SHP77 (cell line): ENCODE measurements at regions not wholly inside any gene's neighbourhood (a gene's known extent, or its start where the extent isn't known, plus 50 kb on each side); places are given as distances from the start of the nearest gene placed in this dataset.
"Not testable (repeated sequence)": the region's sequence is repeated elsewhere in the genome, so short reads cannot be mapped to it uniquely, and the experiment has no call there.

Experiments
- DNase-seq, 2 experiments: peaks; one replicate each; lab custom pipeline; 2025; lab: John Stamatoyannopoulos, UW

DNA sequence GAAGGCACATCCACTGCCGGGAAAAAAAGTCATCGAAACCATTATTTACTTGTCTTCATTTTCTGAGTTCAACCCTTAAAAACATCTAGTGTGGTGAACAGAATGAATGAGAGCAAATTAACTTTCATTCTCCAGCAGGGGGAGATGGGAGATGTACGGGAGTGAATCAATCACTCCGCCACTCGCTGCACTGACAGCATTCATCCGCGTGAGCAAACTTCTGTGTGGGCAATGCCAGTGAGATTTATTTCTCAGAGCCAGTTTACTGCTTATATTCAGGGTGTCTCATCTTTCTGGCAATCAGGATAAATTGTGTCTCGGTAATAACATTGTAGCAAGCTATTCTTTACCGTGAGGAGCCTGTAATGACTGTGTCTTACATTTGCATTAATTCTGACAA lies 463.6 kb upstream of the MIS18BP1 start:
- DNase-seq: peak; percentile 56 to 70

DNA sequence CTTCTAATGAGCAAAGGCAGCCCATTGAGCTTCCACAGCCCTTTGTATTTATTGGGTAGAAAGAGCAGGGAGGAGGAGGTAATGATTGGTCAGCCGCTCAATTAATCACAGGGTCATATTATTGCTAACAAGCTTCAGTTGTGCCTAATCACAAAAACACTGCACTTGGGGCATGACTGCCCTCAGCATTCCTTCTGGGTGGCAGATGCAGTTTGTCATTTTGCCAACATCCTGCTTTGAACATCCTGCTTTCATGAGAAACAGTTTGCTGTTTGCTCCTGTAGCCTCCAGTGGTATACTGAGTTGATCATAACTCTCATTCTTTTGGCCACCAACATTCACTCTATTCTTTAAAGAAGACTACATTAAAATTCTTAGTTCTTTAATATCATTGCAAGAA lies 462.9 kb upstream of the MIS18BP1 start:
- peak in 1 of 2 experiments; percentile 6 for DNase-seq

DNA sequence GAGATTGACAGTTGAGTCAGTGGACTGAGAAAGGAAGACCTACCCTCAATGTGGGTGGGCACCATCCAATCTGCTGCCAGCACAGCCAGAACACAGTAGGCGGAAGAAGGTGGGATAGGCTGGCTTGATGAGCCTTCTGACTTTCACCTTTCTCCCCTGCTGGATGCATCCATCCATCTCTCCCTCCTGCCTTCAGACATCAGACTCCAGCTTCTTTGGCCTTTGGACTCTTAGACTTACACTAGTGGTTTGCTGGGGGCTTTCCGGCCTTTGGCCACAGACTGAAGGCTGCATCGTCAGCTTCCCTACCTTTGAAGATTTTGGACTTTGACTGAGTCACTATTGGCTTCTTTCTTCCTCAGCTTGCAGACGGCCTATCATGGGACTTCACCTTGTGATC lies 456.5 kb upstream of the MIS18BP1 start:
- DNase-seq: no peak

DNA sequence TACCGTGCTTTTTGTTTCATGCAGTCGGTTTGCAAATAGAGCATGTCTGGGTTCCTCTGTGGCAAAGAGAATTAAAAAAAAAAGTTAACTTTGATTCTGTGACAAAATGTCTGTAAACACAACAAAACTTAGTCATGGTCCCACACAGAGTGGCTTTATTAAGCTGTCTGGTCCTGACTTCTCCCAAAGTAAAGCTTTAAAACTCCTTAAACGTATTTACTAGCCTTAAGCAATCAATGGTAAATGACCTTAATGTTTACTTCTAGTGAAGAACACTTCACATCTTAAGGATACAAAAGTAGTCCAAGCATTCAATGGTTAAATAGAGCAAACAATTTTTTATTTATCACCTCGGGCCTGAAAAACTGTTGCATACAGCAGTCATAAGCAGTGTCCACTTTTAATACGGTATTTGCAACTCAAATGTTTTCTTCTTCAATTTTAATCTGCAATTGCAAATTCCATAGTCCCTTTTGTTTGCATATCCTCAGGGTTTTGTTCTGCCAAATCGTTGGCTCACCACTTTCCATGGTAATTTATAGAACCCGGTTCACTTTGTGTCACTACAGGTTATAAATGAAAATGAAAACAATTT lies 453.0 kb upstream of the MIS18BP1 start:
- no peak for DNase-seq

DNA sequence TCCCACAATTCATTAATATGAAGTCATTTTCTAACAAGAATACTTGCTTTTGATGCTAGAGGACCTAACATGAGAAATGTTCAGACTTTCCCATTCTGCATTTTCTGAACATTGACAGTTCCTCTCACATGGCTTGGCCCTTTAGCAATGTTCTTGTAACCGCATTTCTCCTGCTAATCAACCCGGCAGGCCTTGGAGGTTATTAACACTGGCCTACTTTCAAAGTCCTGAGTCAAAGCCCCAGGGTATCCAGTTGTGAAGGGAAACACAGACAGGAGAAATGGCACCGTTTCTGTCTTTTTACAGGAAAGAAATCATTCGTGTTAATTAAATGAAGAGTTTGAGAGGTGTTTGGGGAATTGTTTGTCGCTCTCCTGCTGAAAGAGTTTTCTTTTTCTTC lies 446.5 kb upstream of the MIS18BP1 start:
- DNase-seq: no peak

DNA sequence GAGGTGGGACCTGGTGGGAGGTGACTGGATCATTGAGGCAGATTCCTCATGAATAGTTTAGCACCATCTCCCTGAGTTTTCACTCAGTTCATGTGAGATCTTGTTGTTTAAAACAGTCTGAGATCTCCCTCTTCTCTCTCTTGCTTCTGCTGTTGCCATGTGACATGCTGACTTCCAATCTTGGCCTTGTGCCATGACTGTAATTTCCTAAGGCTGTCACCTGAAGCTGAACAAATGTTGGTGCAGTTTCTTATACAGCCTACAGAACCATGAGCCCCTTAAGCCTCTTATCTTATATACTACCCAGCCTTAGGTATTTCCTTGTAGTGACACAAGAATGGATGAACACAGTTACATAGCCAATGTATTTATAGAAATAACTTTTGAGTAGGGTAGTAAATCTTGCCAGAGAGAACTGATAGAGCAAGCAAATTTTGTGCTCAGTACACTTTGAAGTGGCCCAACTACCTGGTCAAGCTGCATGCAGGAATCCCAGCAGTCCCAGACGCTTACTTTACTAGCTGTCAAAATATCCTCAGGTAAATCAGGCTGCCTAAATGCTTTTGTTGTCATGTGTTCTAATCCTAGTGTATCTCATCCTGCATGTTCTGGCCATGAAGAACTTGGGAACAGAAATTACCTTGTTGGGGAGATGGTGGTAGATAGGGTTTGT lies 445.6 kb upstream of the MIS18BP1 start:
- DNase-seq: peak; percentile 23 to 32

DNA sequence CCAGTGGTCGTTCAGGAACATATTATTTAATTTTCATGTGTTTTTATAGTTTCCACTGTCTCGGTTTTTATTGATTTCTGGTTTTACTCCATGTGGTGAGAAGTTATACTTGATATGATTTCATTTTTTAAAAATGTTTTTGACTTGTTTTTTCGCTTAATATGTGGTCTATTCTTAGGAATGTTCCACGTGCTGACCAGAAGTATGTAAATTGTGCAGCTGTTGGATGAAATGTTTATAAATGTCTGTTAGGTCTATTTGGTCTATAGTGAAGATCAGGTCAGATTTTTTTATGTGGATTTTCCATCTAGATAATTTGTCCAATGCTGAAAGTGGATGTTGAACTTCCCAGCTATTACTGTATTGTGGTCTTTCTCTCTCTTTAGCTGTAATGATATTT lies 433.8 kb upstream of the MIS18BP1 start:
- DNase-seq: no peak

DNA sequence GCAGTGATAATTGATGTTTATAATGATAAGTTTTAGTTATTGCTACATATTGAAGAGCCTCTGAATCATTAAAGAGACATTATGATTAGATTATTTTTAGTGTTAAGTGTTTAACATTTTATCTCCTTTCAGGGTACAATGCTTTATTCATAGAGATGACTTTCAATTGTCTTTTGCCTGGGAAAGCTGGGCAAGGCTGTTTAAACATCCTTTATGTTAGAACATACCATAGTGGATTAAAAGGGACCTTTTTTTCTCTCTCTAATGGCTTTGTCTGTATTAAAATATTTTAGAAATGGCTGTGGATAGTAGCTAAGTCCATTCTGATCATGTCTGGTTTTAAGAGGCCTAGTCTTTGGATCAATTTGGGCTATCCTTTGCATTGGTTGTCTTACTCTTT lies 427.5 kb upstream of the MIS18BP1 start:
- DNase-seq: no peak

DNA sequence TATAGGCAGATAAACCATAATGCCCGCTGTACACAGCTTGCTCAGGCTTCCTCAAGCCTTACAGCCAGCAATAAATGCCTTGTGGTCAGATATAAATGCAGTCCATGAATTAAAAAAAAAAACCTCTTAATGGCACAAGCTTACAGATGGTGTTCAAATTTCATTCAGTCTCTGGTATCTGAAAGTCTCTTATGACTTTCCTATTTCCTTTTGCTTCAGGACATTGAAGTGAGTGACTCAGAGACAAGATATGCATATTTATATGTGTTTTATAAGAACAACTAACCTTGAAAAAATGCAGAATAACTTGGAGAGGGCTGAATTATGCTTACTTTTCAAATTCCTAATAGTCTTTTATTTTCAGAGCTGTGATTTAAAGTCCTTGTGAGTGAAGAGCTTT lies 426.9 kb upstream of the MIS18BP1 start:
- DNase-seq: no peak

DNA sequence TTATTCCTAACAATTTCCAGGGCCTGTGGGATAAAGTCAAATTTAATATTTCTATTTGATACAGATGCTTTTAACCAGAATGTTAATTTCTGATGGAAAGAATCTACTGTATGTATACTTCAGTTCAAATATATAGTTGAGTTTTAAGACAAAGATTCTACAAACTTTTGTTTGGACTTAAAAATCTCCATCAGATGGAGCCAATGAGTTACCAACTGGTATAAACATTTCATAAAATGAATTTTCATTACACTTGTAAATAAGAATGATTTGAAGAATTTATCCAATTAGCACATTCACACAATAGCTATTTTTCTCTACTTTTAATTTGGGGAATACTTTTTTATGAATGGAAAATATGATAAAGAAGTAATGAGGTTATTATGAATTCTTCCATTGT lies 425.2 kb upstream of the MIS18BP1 start:
- DNase-seq: no peak

DNA sequence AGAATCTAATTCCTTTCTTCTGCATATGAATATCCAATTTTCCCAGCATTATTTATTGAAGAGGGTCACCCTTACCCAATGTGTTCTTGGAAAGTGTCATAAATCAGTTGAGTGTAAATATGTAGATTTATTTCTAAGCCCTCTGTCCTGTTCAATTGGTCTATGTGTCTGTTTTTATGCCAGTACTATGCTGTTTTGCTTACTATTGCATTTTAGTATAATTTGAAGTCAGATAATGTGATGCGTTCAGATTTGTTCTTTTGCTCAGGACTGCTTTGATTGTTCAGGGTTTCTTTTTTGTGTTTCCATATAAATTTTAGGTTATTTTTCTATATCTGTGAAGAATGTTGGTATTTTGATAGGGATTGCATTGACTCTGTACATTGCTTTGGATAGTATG lies 420.4 kb upstream of the MIS18BP1 start:
- DNase-seq: no peak

DNA sequence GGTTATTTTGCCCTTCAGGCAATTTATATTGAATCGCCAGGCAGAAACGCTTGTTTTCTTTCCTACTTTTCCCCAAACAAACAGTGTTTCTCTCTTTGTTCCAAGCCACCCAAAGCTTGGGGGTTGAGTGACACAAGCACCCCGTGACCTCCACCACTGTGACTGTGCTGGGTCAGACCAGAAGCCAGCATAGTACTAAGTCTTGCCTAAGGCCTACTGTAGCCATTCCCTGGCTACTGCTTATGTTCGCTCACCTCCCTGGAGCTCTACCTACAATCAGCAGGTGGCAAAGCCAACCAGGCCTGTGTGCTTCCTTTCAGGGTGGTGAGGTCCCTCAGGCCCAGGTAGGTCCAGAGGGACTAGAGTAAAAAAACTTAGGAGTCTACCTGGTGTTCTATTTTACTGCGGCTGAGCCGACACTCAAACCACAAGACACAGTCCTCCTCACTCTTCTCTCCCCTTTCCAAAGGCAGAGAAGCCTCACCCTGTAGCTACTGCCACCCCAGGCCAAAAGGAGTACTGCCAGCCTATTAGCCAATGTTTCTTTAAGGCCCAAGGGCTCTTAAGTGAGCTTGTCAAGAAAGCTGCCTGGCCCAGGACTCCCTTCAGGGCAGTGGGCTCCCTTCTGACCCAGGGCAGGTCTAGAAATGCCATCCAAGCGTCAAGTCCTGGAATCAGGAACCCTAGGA lies 411.8 kb upstream of the MIS18BP1 start:
- DNase-seq: no peak

DNA sequence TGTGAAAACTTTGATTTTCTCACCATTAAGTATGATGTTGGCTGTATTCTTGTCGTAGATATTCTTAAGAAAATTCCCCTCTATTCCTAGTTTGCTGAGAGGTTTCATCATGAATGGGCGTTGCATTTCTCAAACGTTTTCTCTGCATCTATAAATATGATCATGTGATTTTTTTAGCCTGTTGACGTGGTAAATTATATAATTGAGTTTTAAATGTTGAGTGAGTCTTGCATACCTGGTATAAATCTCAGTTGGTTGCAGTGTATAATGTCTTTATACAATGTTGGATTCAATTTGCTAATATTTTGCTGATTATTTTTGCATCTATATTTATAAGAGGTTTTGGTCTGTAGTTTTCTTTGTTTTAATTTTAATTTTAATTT lies 405.9 kb upstream of the MIS18BP1 start:
- DNase-seq: no peak

DNA sequence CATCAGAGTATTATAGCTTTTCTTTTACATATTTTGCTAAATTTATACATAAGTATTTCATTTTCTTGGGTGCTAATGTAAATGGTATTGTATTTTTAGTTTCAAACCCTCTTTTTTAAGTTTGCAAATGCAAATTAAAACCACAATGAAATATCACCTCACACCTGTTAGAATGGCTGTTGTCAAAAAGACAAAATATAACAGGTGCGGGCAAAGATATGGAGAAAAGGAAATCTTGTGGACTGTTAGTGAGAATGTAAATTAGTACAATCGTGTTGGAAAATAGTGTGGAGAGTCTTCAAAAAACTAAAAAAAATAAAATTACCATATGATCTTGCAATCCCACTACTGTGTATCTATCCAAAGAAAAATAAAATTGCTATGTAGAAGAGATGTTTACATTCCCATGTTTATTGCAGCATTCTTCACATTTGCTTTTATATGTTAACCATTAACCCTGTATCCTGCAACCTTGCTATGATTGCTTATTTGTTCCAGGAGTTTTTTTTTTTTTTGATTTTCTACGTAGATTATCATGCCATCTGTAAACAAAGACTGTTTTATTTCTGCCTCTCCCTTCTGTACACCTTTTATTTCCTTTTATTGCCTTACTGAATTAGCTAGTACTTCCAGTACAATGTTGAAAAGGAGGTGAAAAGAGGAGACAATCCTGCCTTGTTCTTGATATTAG lies 405.4 kb upstream of the MIS18BP1 start:
- DNase-seq: no peak

DNA sequence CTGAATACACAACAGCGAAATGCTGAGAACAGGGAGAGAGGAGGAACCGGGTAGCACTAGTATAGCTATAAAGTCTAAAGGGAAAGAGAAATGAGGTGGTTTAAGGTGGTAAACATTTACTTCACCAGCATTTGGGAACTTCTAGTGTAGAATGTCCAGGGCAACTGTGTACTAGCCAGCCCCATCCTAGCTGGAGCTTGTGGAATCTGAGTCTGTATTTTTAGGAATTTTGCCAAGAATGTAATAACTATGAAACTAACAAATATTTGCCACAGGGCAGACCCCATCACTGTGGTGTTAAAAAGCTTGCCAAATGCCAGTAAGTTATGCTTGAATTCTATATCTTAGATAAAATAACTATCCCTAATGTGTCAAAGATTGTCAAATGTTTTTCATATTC lies 398.9 kb upstream of the MIS18BP1 start:
- no peak for DNase-seq

DNA sequence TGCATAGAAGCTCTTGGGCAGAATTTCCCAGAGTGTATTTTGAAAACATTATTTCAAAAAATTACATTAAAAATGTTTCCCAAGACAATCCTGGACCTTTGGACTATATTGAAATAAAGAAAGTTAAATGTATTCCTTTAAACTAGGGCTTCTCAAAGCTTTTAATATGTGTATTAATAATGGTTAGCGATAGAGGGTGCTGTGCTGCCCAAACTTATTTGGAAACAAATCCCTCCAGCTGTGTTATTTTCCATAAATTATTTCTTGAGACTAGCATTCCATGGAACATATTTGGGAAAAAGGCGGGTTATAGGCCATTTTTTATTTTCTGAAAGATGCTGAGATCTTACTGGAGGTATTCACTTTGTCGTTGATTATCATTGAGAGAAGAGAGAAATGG lies 397.8 kb upstream of the MIS18BP1 start:
- no peak for DNase-seq

DNA sequence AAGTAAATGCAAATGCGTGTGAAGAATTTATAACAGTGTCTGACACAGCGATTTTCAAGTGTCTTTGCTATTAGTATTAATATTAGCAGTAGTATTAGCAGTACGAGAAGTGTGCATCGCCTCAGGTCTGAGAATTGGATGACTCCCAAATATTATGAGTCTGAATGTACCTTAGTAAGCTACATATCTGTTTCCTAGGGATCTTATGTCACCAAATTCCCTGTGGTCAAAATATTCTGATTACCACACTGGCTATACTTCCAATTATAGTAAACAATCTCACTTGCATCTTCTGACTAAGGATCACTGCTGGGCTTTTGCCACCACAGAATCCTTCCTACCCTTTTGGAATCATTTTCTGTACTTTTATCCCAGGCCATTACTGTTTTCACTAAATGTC lies 396.0 kb upstream of the MIS18BP1 start:
- DNase-seq: no peak

DNA sequence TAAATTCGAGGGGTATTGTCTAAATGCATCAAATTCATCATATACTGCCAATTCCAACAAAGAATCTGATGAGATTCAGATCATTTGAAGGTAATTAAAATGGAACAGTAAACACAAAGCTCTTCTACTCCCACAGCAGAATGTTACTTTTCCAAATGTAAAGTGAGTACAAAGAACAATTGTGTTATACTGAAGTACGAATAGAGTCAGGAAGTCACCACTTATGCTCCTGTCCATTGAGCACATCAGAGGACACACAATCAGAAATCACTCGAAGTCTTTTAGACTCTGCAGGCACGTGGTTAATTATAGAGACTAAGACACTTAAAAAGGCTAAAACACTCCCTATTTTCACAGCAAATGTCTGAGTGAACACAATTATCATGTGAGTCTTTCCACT lies 388.5 kb upstream of the MIS18BP1 start:
- no peak for DNase-seq

DNA sequence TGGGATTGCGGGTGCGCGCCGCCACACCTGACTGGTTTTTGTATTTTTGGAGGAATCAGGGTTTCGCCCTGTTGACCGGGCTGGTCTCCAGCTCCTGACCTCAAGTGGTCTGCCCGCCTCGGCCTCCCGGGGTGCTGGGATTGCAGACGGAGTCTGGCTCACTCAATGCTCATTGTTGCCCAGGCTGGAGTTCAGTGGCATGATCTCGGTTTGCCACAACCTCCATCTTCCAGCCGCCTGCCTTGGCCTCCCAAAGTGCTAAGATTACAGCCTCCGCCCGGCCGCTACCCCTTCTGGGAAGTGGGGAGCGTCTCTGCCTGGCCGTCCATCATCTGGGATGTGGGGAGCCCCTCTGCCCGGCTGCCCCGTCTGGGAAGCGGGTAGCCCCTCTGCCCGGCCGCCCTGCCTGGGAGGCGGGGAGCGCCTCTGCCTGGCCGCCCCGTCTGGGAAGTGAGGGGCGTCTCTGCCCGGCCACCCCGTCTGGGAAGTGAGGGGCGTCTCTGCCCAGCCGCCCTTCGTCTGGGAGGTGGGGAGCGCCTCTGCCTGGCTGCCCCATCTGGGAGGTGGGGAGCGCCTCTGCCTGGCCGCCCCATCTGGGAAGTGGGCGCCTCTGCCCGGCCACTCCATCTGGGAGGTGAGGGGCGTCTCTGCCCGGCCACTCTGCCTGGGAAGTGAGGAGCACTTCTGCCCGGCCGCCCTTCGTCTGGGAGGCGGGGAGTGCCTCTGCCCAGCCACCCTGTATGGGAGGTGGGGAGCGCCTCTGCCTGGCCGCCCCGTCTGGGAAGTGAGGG lies 381.8 kb upstream of the MIS18BP1 start:
- not testable (repeated sequence) for DNase-seq

DNA sequence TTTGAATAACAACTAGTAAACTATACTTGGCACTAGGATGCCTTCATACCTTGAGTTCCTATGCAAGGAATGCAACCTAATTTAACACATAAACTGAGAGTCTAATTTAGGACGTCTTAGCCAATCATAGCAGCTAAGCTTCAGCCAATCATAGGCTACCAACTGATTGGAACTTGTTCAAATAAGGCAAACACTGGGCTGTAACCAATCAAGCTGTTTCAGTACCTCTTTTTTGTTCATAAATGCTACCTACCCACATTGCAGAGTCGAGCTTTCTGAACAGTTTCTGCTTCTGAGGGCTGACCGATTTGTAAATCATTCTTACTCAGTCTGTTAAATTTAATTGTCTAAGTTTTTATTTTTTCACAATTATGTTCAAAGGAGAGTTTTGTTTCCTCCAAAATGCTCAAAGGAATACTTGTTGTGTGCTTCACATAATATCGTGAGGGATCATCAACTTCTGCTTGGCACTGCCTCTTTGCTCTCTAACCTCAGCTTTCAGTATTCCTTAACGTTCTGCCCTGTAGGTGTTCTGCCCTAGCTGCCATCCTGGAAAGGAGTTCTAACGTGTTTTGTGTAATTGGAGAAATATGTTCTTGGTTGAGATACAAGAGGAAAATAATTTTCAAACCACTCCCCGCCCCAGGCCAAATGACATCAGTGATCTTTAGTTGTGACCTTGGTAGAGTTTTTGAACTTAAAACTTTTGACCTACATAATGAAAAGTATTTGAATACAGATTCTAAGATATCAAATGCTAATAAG lies 380.4 kb upstream of the MIS18BP1 start:
- no peak for DNase-seq

DNA sequence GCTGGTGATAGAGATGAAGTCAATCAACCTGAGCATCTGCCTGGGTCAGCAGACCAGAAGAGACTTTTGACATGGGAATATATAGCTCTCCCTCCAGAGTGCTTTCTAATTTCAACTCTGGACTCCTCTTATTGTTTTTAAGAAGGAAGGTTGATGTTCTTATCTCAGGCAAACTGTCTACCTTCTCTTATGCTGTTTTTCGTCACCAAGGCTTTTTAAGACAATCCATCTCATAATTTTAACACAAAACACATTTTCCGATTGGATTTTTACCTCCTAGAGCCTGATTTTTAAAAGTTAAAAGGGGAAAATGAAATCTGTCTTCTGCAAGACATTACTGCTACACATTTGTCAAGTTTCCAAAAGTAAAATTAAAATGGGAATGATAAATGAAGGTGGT lies 368.7 kb upstream of the MIS18BP1 start:
- no peak for DNase-seq
